ENCODE measurements at regions not wholly inside any gene's neighbourhood (a gene's known extent, or its start where the extent isn't known, plus 50 kb on each side); places are given as distances from the start of the nearest gene placed in this dataset.

DNA sequence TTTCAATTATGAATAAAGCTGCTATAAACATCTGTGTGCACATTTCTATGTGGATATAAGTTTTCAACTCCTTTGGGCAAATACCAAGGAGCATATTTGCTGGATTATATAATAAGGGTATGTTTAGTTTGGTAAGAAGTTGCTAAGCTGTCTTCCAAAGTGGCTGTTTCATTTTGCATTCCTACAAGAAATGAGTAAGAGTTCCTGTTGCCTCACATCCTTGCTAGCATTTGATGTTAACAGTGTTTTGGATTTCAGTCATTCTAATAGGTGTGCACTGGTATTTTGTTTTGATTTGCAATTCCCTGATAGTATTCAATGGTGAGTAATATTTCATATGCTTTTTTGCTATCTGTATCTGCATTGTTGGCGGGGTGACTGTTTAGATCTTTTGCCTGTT, 120.7 kb upstream of the MDFIC2 start:
- TF ChIP-seq CEBPB (IDR thresholded peaks at IDR 0.05) (no peak), POLR2AphosphoS2 (conservative IDR thresholded peaks at IDR 0.05; ENCODE audit: low read length) (no peak), HEYL (CRISPR knock-in tag; IDR thresholded peaks at IDR 0.05) (no peak), RAD21 (conservative IDR thresholded peaks at IDR 0.05 in 1 of 2, IDR thresholded peaks at IDR 0.05 in 1 of 2) (no peak), CBX2 (IDR thresholded peaks at IDR 0.05; ENCODE audit: borderline replicate concordance, low read depth) (no peak)
- TF ChIP-seq, protein P1, sequence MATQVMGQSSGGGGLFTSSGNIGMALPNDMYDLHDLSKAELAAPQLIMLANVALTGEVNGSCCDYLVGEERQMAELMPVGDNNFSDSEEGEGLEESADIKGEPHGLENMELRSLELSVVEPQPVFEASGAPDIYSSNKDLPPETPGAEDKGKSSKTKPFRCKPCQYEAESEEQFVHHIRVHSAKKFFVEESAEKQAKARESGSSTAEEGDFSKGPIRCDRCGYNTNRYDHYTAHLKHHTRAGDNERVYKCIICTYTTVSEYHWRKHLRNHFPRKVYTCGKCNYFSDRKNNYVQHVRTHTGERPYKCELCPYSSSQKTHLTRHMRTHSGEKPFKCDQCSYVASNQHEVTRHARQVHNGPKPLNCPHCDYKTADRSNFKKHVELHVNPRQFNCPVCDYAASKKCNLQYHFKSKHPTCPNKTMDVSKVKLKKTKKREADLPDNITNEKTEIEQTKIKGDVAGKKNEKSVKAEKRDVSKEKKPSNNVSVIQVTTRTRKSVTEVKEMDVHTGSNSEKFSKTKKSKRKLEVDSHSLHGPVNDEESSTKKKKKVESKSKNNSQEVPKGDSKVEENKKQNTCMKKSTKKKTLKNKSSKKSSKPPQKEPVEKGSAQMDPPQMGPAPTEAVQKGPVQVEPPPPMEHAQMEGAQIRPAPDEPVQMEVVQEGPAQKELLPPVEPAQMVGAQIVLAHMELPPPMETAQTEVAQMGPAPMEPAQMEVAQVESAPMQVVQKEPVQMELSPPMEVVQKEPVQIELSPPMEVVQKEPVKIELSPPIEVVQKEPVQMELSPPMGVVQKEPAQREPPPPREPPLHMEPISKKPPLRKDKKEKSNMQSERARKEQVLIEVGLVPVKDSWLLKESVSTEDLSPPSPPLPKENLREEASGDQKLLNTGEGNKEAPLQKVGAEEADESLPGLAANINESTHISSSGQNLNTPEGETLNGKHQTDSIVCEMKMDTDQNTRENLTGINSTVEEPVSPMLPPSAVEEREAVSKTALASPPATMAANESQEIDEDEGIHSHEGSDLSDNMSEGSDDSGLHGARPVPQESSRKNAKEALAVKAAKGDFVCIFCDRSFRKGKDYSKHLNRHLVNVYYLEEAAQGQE (IDR thresholded peaks at IDR 0.05), result no peak
- TF ChIP-seq, protein P2, sequence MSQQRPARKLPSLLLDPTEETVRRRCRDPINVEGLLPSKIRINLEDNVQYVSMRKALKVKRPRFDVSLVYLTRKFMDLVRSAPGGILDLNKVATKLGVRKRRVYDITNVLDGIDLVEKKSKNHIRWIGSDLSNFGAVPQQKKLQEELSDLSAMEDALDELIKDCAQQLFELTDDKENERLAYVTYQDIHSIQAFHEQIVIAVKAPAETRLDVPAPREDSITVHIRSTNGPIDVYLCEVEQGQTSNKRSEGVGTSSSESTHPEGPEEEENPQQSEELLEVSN (IDR thresholded peaks at IDR 0.05; ENCODE audit: borderline replicate concordance, low read depth), result no peak
- TF ChIP-seq, protein P3, sequence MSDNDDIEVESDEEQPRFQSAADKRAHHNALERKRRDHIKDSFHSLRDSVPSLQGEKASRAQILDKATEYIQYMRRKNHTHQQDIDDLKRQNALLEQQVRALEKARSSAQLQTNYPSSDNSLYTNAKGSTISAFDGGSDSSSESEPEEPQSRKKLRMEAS (IDR thresholded peaks at IDR 0.05), result no peak
- TF ChIP-seq, protein P4, sequence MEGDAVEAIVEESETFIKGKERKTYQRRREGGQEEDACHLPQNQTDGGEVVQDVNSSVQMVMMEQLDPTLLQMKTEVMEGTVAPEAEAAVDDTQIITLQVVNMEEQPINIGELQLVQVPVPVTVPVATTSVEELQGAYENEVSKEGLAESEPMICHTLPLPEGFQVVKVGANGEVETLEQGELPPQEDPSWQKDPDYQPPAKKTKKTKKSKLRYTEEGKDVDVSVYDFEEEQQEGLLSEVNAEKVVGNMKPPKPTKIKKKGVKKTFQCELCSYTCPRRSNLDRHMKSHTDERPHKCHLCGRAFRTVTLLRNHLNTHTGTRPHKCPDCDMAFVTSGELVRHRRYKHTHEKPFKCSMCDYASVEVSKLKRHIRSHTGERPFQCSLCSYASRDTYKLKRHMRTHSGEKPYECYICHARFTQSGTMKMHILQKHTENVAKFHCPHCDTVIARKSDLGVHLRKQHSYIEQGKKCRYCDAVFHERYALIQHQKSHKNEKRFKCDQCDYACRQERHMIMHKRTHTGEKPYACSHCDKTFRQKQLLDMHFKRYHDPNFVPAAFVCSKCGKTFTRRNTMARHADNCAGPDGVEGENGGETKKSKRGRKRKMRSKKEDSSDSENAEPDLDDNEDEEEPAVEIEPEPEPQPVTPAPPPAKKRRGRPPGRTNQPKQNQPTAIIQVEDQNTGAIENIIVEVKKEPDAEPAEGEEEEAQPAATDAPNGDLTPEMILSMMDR (IDR thresholded peaks at IDR 0.05), result no peak

Measured in A549 (cell line).